Loucy (cell line): ENCODE measurements at regions not wholly inside any gene's neighbourhood (a gene's known extent, or its start where the extent isn't known, plus 50 kb on each side); places are given as distances from the start of the nearest gene placed in this dataset.

Experiments used
- H2AFZ ChIP-seq: fragments of 200-600 bp; sonication (generic); 2 replicates; pipeline ENCODE4 v1.6.0; 2016; ENCODE audit warnings: antibody characterized with exemption, mild to moderate bottlenecking, low read length, moderate library complexity
- H3F3A ChIP-seq: fragments of 200-600 bp; 2 replicates; pipeline ENCODE4 v1.6.0; 2016; ENCODE audit warnings: antibody characterized with exemption, low read depth, mild to moderate bottlenecking
- H3K27me3 ChIP-seq: fragments of 200-600 bp; sonication (generic); 2 replicates; pipeline ENCODE4 v1.6.1; 2014; ENCODE audit warnings: low read length, mild to moderate bottlenecking; ENCODE audit not compliant: insufficient read depth, poor library complexity, severe bottlenecking
- H3K36me3 ChIP-seq: fragments of 200-600 bp; sonication (generic); 2 replicates; pipeline ENCODE4 v1.6.1; 2016; ENCODE audit warnings: low read length; ENCODE audit not compliant: insufficient read depth
- H3K4me1 ChIP-seq: fragments of 200-600 bp; sonication (generic); 2 replicates; pipeline ENCODE4 v1.5.1; 2014; ENCODE audit warnings: low read length, mild to moderate bottlenecking; ENCODE audit not compliant: insufficient read depth, poor library complexity, severe bottlenecking
- H3K4me2 ChIP-seq: fragments of 200-600 bp; sonication (generic); 2 replicates; pipeline ENCODE4 v1.6.0; 2014; ENCODE audit warnings: antibody characterized with exemption, low read length, low read depth, mild to moderate bottlenecking; ENCODE audit not compliant: poor library complexity, severe bottlenecking
- H3K4me3 ChIP-seq: fragments of 200-600 bp; sonication (generic); 2 replicates; pipeline ENCODE4 v1.5.1; 2014; ENCODE audit warnings: low read length, mild to moderate bottlenecking, mixed read lengths; ENCODE audit not compliant: poor library complexity, severe bottlenecking
- H3K79me2 ChIP-seq: fragments of 200-600 bp; sonication (generic); 2 replicates; pipeline ENCODE4 v1.6.1; 2014; ENCODE audit warnings: low read length; ENCODE audit not compliant: insufficient read depth
- H3K9ac ChIP-seq: fragments of 200-600 bp; sonication (generic); 2 replicates; pipeline ENCODE4 v1.6.0; 2014; ENCODE audit warnings: mild to moderate bottlenecking, low read depth, low read length, moderate library complexity; ENCODE audit not compliant: poor library complexity, severe bottlenecking
- H3K9me2 ChIP-seq: fragments of 200-600 bp; sonication (generic); replicated peaks from 2 replicates; pipeline ENCODE4 v1.6.1; 2016; ENCODE audit warnings: low read depth, low read length, mixed read lengths
- H3K9me3 ChIP-seq: fragments of 200-600 bp; sonication (generic); 2 replicates; pipeline ENCODE4 v1.6.1; 2014; ENCODE audit warnings: mild to moderate bottlenecking, antibody characterized with exemption, low read length, low read depth; ENCODE audit not compliant: insufficient read depth
- H4K20me1 ChIP-seq: fragments of 200-600 bp; sonication (generic); 2 replicates; pipeline ENCODE4 v1.6.0; 2014; ENCODE audit warnings: antibody characterized with exemption, low read length, mild to moderate bottlenecking; ENCODE audit not compliant: insufficient read depth, poor library complexity, severe bottlenecking
- CTCF ChIP-seq: fragments of 200-600 bp; sonication (generic); conservative IDR thresholded peaks from 2 replicates; pipeline ENCODE4 v1.5.1; 2014; ENCODE audit warnings: mild to moderate bottlenecking, antibody characterized with exemption, low read length
- EZH2phosphoT487 ChIP-seq: fragments of 200-600 bp; IDR thresholded peaks from 2 replicates; pipeline ENCODE4 v1.6.1; 2018; ENCODE audit warnings: antibody characterized with exemption, mild to moderate bottlenecking, moderate library complexity, borderline replicate concordance

DNA sequence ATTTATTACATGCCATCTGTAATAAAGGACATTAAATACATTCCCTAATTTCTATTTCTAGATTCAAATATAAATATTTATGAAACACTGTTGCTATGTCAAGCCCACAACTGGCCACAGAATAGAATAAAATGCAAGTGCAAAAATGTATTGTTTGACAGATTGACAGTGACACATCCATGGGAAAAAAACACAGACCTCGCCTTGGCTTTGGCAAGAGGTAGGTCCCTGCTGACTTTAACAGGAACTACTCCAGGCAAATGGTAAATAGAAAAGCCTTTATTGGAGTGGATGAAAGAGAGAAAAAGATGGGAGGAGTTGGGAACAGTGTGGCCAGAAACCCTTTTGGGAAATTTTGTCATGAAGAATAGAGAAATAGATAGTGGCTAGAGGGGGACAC is 622.9 kb downstream of the UTRN start:
- Histone ChIP-seq H3K9me2 (no peaks in the 10 kb centered on the region), H3K9me3 (0 out of 2 replicates have a peak, but pooled peaks cover under 1% of the 10 kb centered on the region), H3K27me3 (no peaks in the 10 kb centered on the region), H3K36me3 (no peaks in the 10 kb centered on the region), H3K4me3 (no peak overlapping the region), H3K4me1 (no peaks in the 10 kb centered on the region), H3K4me2 (no peak overlapping the region), H4K20me1 (no peaks in the 10 kb centered on the region), H2AFZ (no peak overlapping the region), H3K79me2 (no peaks in the 10 kb centered on the region), H3F3A (no peaks in the 10 kb centered on the region), H3K9ac (no peak overlapping the region)
- TF ChIP-seq EZH2phosphoT487, result no peak
- TF ChIP-seq CTCF, result no peak

DNA sequence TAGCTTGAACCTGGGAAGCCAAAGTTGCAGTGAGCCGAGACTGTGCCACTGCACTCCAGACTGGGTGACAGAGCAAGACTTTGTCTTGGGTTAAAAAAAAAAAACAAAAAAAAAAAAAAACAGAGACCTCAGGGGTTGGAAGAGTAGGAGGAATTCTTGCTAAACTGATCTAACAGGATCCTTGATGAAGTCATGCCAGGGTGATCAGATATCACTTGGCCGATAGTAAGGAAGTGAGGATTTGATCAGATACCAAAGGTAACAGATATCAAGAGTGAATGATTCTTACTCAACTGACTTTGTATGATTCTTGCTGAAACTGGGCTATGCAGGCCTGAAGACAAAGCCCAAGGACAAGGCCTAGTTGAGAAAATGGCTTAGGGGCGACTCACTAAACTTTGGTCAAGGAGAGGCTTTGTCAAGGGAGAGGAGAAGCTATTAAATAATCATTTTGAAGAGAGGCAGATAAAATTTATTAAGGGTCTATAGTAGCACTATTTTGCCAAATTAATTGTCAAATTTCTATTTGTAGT is 624.7 kb downstream of the UTRN start:
- Histone ChIP-seq H3K4me1 (no peaks in the 10 kb centered on the region), H3K79me2 (no peaks in the 10 kb centered on the region), H3K27me3 (no peaks in the 10 kb centered on the region), H3K36me3 (no peaks in the 10 kb centered on the region), H2AFZ (no peak overlapping the region), H3K4me2 (no peak overlapping the region), H4K20me1 (no peaks in the 10 kb centered on the region), H3K4me3 (no peak overlapping the region), H3F3A (no peaks in the 10 kb centered on the region), H3K9ac (no peak overlapping the region), H3K9me2 (no peaks in the 10 kb centered on the region), H3K9me3 (no peaks in the 10 kb centered on the region)
- TF ChIP-seq CTCF (no peak), EZH2phosphoT487 (no peak)

GRCh38 chr6:144911322-144911721 is 626.2 kb downstream of the UTRN start:
- Histone ChIP-seq H3K27me3 (no peaks in the 10 kb centered on the region), H3K4me1 (no peaks in the 10 kb centered on the region), H2AFZ (no peak overlapping the region), H4K20me1 (no peaks in the 10 kb centered on the region), H3K9me2 (no peaks in the 10 kb centered on the region), H3K9me3 (no peaks in the 10 kb centered on the region), H3K9ac (no peak overlapping the region), H3K79me2 (no peaks in the 10 kb centered on the region), H3K4me3 (no peak overlapping the region), H3F3A (no peaks in the 10 kb centered on the region), H3K4me2 (no peak overlapping the region), H3K36me3 (no peaks in the 10 kb centered on the region)
- TF ChIP-seq EZH2phosphoT487, result no peak
- TF ChIP-seq CTCF, result no peak
